ENCODE measurements at regions not wholly inside any gene's neighbourhood (a gene's known extent, or its start where the extent isn't known, plus 50 kb on each side); places are given as distances from the start of the nearest gene placed in this dataset.

DNA sequence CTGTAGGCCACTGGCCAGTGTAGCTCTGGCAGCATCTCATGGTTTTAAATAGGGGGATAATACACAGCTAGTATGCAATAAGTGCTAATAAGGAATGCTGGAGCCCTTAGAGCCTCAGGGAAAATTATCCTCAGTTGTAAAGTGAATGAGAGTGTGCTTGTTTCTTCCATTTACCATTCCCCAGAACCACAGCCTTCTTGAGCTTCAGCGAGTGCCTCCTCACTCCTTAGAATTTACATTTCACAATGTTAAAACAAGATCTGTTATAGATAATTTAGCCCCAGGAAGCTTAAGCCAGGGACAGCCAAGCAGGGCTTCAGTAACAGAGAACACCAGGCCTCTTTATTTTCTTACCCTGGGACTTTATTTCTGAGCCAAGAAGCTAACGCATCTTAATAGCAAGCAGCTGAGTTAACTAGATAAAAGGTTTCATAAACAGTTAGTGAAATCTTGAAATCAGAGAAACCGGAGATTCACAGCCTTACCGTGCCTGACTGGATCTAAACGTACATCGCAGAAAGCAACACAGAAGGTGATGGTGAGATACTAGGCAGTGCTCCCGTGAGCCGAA is 535.2 kb downstream of the TDRD15 start:
- no peaks in the 10 kb centered on the region for H3K79me2 ChIP-seq
- no peak overlapping the region for H3K4me3 ChIP-seq (ENCODE audit: low read depth, low read length)
- no peak overlapping the region for H3K4me2 ChIP-seq (ENCODE audit: low read length)
- no peaks in the 10 kb centered on the region for H3K36me3 ChIP-seq (ENCODE audit: control insufficient read depth, insufficient read depth, low read length)
- no peak overlapping the region for H3K9ac ChIP-seq
- H3K27me3 ChIP-seq (ENCODE audit: control insufficient read depth, insufficient read depth, low read length): no peaks in the 10 kb centered on the region
- no peaks in the 10 kb centered on the region for H3K4me1 ChIP-seq
- no peaks in the 10 kb centered on the region for H3K9me3 ChIP-seq (ENCODE audit: control insufficient read depth, low read length)
- H2AFZ ChIP-seq: peak overlapping the region; percentile 45
- H3K27ac ChIP-seq: no peak overlapping the region
- TF ChIP-seq, protein P1, sequence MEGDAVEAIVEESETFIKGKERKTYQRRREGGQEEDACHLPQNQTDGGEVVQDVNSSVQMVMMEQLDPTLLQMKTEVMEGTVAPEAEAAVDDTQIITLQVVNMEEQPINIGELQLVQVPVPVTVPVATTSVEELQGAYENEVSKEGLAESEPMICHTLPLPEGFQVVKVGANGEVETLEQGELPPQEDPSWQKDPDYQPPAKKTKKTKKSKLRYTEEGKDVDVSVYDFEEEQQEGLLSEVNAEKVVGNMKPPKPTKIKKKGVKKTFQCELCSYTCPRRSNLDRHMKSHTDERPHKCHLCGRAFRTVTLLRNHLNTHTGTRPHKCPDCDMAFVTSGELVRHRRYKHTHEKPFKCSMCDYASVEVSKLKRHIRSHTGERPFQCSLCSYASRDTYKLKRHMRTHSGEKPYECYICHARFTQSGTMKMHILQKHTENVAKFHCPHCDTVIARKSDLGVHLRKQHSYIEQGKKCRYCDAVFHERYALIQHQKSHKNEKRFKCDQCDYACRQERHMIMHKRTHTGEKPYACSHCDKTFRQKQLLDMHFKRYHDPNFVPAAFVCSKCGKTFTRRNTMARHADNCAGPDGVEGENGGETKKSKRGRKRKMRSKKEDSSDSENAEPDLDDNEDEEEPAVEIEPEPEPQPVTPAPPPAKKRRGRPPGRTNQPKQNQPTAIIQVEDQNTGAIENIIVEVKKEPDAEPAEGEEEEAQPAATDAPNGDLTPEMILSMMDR (IDR thresholded peaks at IDR 0.05): no peak

DNA sequence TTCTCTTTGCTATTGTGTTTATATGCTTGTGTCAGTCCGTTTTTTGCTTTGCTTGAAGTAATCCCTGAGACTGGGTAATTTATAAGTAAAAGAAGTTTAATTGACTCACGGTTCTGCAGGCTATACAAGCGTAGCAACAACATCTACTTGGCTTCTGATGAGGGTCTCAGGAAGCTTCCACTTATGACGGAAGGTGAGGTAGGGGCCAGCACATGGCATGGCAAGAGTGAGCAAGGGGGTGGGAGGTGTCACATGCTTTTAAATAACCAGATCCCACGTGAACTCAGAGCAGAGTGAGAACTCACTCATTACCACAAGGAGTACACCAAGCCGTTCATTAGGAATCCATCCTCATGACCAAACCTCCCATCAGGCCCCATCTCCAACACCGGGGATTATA is 540.3 kb downstream of the TDRD15 start:
- Histone ChIP-seq H3K9me3 (ENCODE audit: control insufficient read depth, low read length) (peaks cover 4% of the 10 kb centered on the region), H3K4me3 (ENCODE audit: low read depth, low read length) (no peak overlapping the region), H3K9ac (no peak overlapping the region), H3K27me3 (ENCODE audit: control insufficient read depth, insufficient read depth, low read length) (no peaks in the 10 kb centered on the region), H3K4me2 (ENCODE audit: low read length) (no peak overlapping the region), H3K79me2 (no peaks in the 10 kb centered on the region), H3K4me1 (no peaks in the 10 kb centered on the region), H3K27ac (no peak overlapping the region), H2AFZ (no peak overlapping the region), H3K36me3 (ENCODE audit: control insufficient read depth, insufficient read depth, low read length) (no peaks in the 10 kb centered on the region)
- TF ChIP-seq, protein P1 (IDR thresholded peaks at IDR 0.05): no peak

DNA sequence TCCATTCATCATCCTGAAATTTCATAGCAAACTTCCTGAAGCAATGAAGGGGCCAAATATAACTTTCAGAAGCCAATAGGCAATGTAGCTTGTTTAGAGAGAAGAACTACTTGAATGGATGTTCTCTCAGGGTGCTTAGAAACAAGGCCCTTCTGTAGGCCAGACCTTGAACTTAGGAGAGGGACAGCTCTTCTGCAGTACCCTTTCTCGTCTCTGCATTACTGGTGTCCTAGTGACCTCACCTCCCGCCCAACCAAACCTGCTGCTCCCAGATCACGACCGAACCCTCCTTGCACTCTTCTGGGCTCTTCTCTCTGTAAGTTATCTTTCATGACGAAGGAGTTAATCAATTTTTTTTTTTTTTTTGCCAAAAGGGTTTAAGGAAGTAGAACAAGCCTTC is 543.9 kb downstream of the TDRD15 start:
- Histone ChIP-seq H3K9ac (no peak overlapping the region), H2AFZ (no peak overlapping the region), H3K36me3 (ENCODE audit: control insufficient read depth, insufficient read depth, low read length) (no peaks in the 10 kb centered on the region), H3K27ac (no peak overlapping the region), H3K4me1 (no peaks in the 10 kb centered on the region), H3K27me3 (ENCODE audit: control insufficient read depth, insufficient read depth, low read length) (no peaks in the 10 kb centered on the region), H3K9me3 (ENCODE audit: control insufficient read depth, low read length) (peaks cover 4% of the 10 kb centered on the region), H3K4me2 (ENCODE audit: low read length) (no peak overlapping the region), H3K4me3 (ENCODE audit: low read depth, low read length) (no peak overlapping the region), H3K79me2 (no peaks in the 10 kb centered on the region)
- TF ChIP-seq, protein P1 (IDR thresholded peaks at IDR 0.05): no peak

DNA sequence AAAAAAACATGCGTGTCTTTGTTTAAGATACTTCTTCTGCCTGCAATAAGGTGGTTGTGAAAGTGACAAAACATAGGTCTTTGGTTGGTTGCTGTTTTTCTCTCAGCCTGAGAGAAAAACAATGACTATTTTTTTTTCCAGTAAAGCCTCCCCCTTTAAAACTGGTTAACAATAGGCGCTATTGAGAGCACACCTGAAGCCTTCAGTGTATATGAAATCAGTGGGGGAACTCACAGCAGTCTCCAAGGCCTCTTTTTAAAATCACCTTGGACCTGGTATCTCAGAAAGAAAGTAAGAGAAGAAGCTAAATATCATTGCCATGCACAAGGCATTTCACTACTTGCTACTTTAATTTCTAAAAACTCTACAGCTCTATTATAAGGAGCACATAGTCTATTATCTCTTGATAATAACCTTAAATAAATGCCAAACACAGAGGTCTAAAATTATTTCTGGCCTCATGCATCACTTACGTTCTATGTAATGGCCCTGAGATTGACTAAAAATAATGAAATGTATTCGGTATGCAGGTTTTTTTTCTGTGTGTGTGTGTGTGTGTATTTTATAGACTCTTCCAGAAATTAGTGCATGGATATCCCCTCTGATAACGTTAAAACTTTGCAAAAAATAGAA is 544.4 kb downstream of the TDRD15 start:
- Histone ChIP-seq H3K4me1 (no peaks in the 10 kb centered on the region), H3K27ac (no peak overlapping the region), H3K36me3 (ENCODE audit: control insufficient read depth, insufficient read depth, low read length) (no peaks in the 10 kb centered on the region), H2AFZ (no peak overlapping the region), H3K79me2 (no peaks in the 10 kb centered on the region), H3K9me3 (ENCODE audit: control insufficient read depth, low read length) (peaks cover 4% of the 10 kb centered on the region), H3K4me2 (ENCODE audit: low read length) (no peak overlapping the region), H3K9ac (no peak overlapping the region), H3K27me3 (ENCODE audit: control insufficient read depth, insufficient read depth, low read length) (no peaks in the 10 kb centered on the region), H3K4me3 (ENCODE audit: low read depth, low read length) (no peak overlapping the region)
- TF ChIP-seq, protein P1 (IDR thresholded peaks at IDR 0.05): no peak

DNA sequence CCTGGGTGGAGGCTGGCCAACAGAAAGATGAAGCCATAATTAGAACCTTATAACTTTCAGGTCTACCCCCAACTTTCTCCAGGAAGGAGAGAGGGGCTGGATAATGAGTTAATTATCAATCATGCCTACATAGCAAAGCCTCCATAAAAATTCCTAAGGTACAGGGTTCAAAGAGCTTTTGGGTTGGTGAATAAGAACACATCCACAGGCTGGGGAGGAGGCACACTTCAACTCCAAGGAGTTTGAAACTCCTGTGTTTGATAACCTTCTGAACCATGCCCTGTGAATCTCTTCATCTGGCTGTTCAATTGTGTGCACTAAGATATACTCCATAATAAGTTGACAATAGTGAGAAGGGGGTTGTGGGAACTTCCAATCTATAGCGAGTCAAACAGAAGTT is 552.3 kb downstream of the TDRD15 start:
- no peaks in the 10 kb centered on the region for H3K4me1 ChIP-seq
- H3K27me3 ChIP-seq (ENCODE audit: control insufficient read depth, insufficient read depth, low read length): no peaks in the 10 kb centered on the region
- no peaks in the 10 kb centered on the region for H3K79me2 ChIP-seq
- H2AFZ ChIP-seq: no peak overlapping the region
- H3K4me2 ChIP-seq (ENCODE audit: low read length): no peak overlapping the region
- no peak overlapping the region for H3K4me3 ChIP-seq (ENCODE audit: low read depth, low read length)
- no peak overlapping the region for H3K9ac ChIP-seq
- TF ChIP-seq, protein P1 (IDR thresholded peaks at IDR 0.05): no peak
- H3K27ac ChIP-seq: no peak overlapping the region
- no peaks in the 10 kb centered on the region for H3K36me3 ChIP-seq (ENCODE audit: control insufficient read depth, insufficient read depth, low read length)
- H3K9me3 ChIP-seq (ENCODE audit: control insufficient read depth, low read length): no peaks in the 10 kb centered on the region

Measured in parathyroid adenoma (tissue), 2 donors.